Endothelial cell of umbilical vein (primary cell): ENCODE measurements at regions not wholly inside any gene's neighbourhood (a gene's known extent, or its start where the extent isn't known, plus 50 kb on each side); places are given as distances from the start of the nearest gene placed in this dataset.

Experiments
- BruUV-seq: library from RNA; stranded (reverse); fragments of 400-500 nt; replicated peaks from 2 replicates; lab custom pipeline; 2021; lab: Mats Ljungman, UMichigan
- CTCF ChIA-PET: fragments of 300-600, 350-600 bp; sonication (Branson Sonifier 250); formaldehyde crosslinking; loops from one replicate; lab custom pipeline; 2021; ENCODE audit warnings: antibody characterized with exemption, inconsistent platforms; lab: Charles Lee
- POLR2A ChIA-PET: fragments of 300-600, 350-600 bp; sonication (Branson Sonifier 250); formaldehyde crosslinking; loops from one replicate; lab custom pipeline; 2021; ENCODE audit warnings: antibody characterized with exemption, inconsistent platforms; lab: Charles Lee
- DNase-seq: peaks from one replicate; pipeline ENCODE4 v3.0.0-alpha.2; 2011; ENCODE audit warnings: low read depth, low spot score
- FAIRE-seq: peaks from 2 replicates; lab custom pipeline; 2011; peaks lifted over from hg19 to GRCh38; lab: Jason Lieb, UNC
- H2AFZ ChIP-seq: 2 replicates; pipeline ENCODE4 v1.6.0; 2012; ENCODE audit warnings: low read depth, low read length, control low read depth, inconsistent platforms
- H3K27ac ChIP-seq: 2 replicates; pipeline ENCODE4 v1.5.1; 2011; ENCODE audit warnings: low read depth, mild to moderate bottlenecking, control low read depth, low read length, moderate library complexity; ENCODE audit not compliant: insufficient read depth
- H3K27me3 ChIP-seq, 2 experiments: 2 replicates each; pipeline versions ENCODE4 v1.6.0 to v1.6.1; 2011; ENCODE audit warnings: low read length in 2 of 2, mixed read lengths in 1 of 2; ENCODE audit not compliant: control insufficient read depth in 2 of 2, insufficient read depth in 2 of 2
- H3K36me3 ChIP-seq, 2 experiments: 2 replicates in 1 of 2; 3 replicates in 1 of 2; pipeline ENCODE4 v1.5.1; 2011; ENCODE audit warnings: low read length in 2 of 2, mild to moderate bottlenecking in 1 of 2, moderate library complexity in 1 of 2; ENCODE audit not compliant: control insufficient read depth in 2 of 2, insufficient read depth in 2 of 2; ENCODE audit errors: extremely low read depth in 1 of 2
- H3K4me1 ChIP-seq: 3 replicates; pipeline ENCODE4 v1.5.1; 2011; ENCODE audit warnings: mild to moderate bottlenecking, low read length; ENCODE audit not compliant: control insufficient read depth, insufficient read depth; ENCODE audit errors: extremely low read depth
- H3K4me2 ChIP-seq: 2 replicates; pipeline ENCODE4 v1.6.1; 2011; ENCODE audit warnings: low read length, control low read depth, mixed read lengths; ENCODE audit not compliant: insufficient read depth
- H3K4me3 ChIP-seq, 3 experiments: fragments of 200-600 bp in 1 of 3; sonication (generic), shearing (Covaris generic) in 1 of 3; replicated peaks in 1 of 3; 2 replicates each; pipeline ENCODE4 v1.5.1; 2011 to 2016; ENCODE audit warnings: control low read depth in 3 of 3, low read length in 3 of 3, mild to moderate bottlenecking in 2 of 3, inconsistent platforms in 1 of 3, low read depth in 1 of 3, moderate library complexity in 1 of 3; ENCODE audit not compliant: insufficient read depth in 1 of 3
- H3K79me2 ChIP-seq: 2 replicates; pipeline ENCODE4 v1.6.0; 2012; ENCODE audit warnings: low read length, inconsistent platforms; ENCODE audit not compliant: control insufficient read depth, insufficient read depth
- H3K9ac ChIP-seq: replicated peaks from 2 replicates; pipeline ENCODE3; 2011; ENCODE audit warnings: low read length, control low read depth; ENCODE audit not compliant: insufficient read depth; ENCODE audit errors: extremely low read depth
- H3K9me1 ChIP-seq: replicated peaks from 3 replicates; pipeline ENCODE4 v1.6.0; 2011; ENCODE audit warnings: mild to moderate bottlenecking, low read length; ENCODE audit not compliant: control insufficient read depth, insufficient read depth; ENCODE audit errors: extremely low read depth
- H3K9me3 ChIP-seq: replicated peaks from 2 replicates; pipeline ENCODE4 v1.5.1; 2012; ENCODE audit warnings: low read length, inconsistent platforms; ENCODE audit not compliant: control insufficient read depth, insufficient read depth
- H4K20me1 ChIP-seq: replicated peaks from 2 replicates; pipeline ENCODE3; 2011; ENCODE audit warnings: mild to moderate bottlenecking, low read length; ENCODE audit not compliant: control insufficient read depth, insufficient read depth; ENCODE audit errors: extremely low read depth
- CTCF ChIP-seq, 2 donors: IDR thresholded peaks; 1 replicate in 1 of 2; 2 replicates in 1 of 2; pipeline ENCODE4 v1.5.1; 2011; ENCODE audit warnings: low read length in 2 of 2, mild to moderate bottlenecking in 2 of 2, moderate library complexity in 2 of 2, control low read depth in 1 of 2, inconsistent platforms in 1 of 2, low read depth in 1 of 2; ENCODE audit not compliant: insufficient read depth in 1 of 2; ENCODE audit errors: extremely low read depth in 1 of 2
- EZH2 ChIP-seq: IDR thresholded peaks from 2 replicates; pipeline ENCODE4 v1.6.1; 2012; ENCODE audit warnings: borderline replicate concordance, low read depth, mild to moderate bottlenecking, moderate library complexity, low read length, inconsistent platforms; ENCODE audit not compliant: severe bottlenecking
- FOS ChIP-seq: IDR thresholded peaks from 2 replicates; pipeline ENCODE4 v1.6.1; 2011; ENCODE audit warnings: mild to moderate bottlenecking, low read length, moderate library complexity, borderline replicate concordance; ENCODE audit not compliant: insufficient read depth
- GATA2 ChIP-seq: IDR thresholded peaks from 2 replicates; pipeline ENCODE4 v1.7.0; 2011; ENCODE audit warnings: low read depth, mild to moderate bottlenecking, moderate library complexity, mixed read lengths, low read length; ENCODE audit not compliant: insufficient read length, insufficient read depth
- JUN ChIP-seq: IDR thresholded peaks from 2 replicates; pipeline ENCODE4 v1.6.1; 2011; ENCODE audit warnings: borderline replicate concordance, low read depth; ENCODE audit not compliant: insufficient read length, insufficient read depth
- MAX ChIP-seq: IDR thresholded peaks from 2 replicates; pipeline ENCODE4 v1.6.1; 2011; ENCODE audit not compliant: insufficient read depth, insufficient read length
- MYC ChIP-seq: IDR thresholded peaks from one replicate; pipeline ENCODE4 v1.6.1; 2011; ENCODE audit warnings: mild to moderate bottlenecking, low read depth, low read length
- POLR2A ChIP-seq: IDR thresholded peaks from 2 replicates; pipeline ENCODE4 v1.6.1; 2012; ENCODE audit warnings: low read depth, mild to moderate bottlenecking, control low read depth, low read length
- POLR2AphosphoS5 ChIP-seq: IDR thresholded peaks from 2 replicates; pipeline ENCODE4 v1.6.1; 2012; ENCODE audit warnings: low read depth, mild to moderate bottlenecking, control low read depth, low read length, moderate library complexity; ENCODE audit not compliant: insufficient read depth
- dilution Hi-C: fragments of 300-500 bp; cut with MboI; formaldehyde crosslinking; loops from one replicate; pipeline ENCODE4 v1.15.0; 2019; ENCODE audit warnings: low sequenced_read_pairs; ENCODE audit not compliant: extremely low pct_ligation_motif_present
- intact Hi-C: fragments of 100-400 bp; cut with micrococcal nuclease; formaldehyde crosslinking; loops from one replicate; pipeline ENCODE4 v1.10.0; 2022

DNA sequence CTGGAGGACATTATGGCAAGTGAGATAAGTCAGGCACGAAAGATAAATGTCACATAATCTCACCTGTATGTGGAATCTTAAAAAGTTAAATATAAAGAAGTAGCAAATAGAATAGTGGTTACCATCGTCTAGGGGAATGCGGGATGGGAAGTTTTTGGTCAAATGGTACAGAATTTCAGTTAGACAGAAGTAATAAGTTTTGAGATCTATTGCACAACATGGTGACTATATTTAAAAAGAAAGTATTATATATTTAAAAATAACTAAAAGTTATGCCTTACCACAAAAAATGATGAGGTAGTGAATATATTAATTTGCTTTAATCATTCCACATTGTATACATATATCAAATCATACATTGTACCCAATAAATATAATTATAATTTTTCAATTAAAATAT is 106.2 kb upstream of the BRINP3 start:
- BruUV-seq, result no TSS peak

More for the DNA sequence above, 106.2 kb upstream of the BRINP3 start:
- H3K4me3 ChIP-seq, result no peak overlapping the region
- no peak overlapping the region for H3K4me2 ChIP-seq
- H3K9ac ChIP-seq, result no peak overlapping the region
- no peak overlapping the region for H3K27ac ChIP-seq
- dilution Hi-C loops, result no loop called here
- no peaks in the 10 kb centered on the region for H3K36me3 ChIP-seq
- no peaks in the 10 kb centered on the region for H3K9me1 ChIP-seq
- no peak for FAIRE-seq
- ChIA-PET CTCF (no interaction called here), POLR2A (no interaction called here)
- H3K79me2 ChIP-seq, result no peaks in the 10 kb centered on the region
- H3K4me1 ChIP-seq, result no peaks in the 10 kb centered on the region
- no peaks in the 10 kb centered on the region for H3K9me3 ChIP-seq
- TF ChIP-seq GATA2, result no peak
- TF ChIP-seq POLR2A, result no peak
- TF ChIP-seq FOS, result no peak
- no peak for TF ChIP-seq MYC
- no peak for TF ChIP-seq MAX
- TF ChIP-seq CTCF (IDR thresholded peaks at IDR 0.05; ENCODE audit: extremely low read depth in 1 of 2, insufficient read depth in 1 of 2, low read depth in 1 of 2, low read length in 2 of 2), result no peak
- TF ChIP-seq EZH2, result no peak
- no peak for TF ChIP-seq POLR2AphosphoS5
- TF ChIP-seq JUN, result no peak
- intact Hi-C loops, result no loop called here
- no peaks in the 10 kb centered on the region for H4K20me1 ChIP-seq
- DNase-seq, result no peak
- no peaks in the 10 kb centered on the region for H3K27me3 ChIP-seq
- no peak overlapping the region for H2AFZ ChIP-seq
